ENCODE measurements at regions not wholly inside any gene's neighbourhood (a gene's known extent, or its start where the extent isn't known, plus 50 kb on each side); places are given as distances from the start of the nearest gene placed in this dataset.

DNA sequence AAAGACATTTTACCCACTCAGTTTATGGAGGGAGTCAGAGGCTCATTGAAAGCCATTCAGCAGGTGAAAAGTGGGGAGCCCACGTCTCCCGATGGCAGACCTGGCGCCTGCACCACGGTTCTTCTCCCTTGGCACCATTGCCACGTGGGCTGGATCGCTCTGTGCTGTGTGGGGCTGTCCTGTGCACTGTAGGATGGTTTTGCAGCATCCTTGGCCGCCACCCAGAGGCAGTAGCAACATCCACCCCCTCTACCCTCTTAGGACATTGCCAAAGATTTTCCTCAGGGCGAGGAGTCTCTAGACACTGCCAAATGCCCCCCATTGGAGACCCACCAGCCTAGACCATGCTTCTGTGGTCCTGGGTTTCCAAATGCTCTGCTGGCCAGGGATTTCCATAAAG is 60.2 kb downstream of the SYNE3 start:
- no peaks in the 10 kb centered on the region for H3K4me1 ChIP-seq
- DNase-seq (no peak), ATAC-seq (no peak)
- no peaks in the 10 kb centered on the region for H3K27me3 ChIP-seq
- H3K9me3 ChIP-seq, result no peaks in the 10 kb centered on the region
- intact Hi-C loops (cut with DNase I), result no loop called here
- TF ChIP-seq, protein P1, sequence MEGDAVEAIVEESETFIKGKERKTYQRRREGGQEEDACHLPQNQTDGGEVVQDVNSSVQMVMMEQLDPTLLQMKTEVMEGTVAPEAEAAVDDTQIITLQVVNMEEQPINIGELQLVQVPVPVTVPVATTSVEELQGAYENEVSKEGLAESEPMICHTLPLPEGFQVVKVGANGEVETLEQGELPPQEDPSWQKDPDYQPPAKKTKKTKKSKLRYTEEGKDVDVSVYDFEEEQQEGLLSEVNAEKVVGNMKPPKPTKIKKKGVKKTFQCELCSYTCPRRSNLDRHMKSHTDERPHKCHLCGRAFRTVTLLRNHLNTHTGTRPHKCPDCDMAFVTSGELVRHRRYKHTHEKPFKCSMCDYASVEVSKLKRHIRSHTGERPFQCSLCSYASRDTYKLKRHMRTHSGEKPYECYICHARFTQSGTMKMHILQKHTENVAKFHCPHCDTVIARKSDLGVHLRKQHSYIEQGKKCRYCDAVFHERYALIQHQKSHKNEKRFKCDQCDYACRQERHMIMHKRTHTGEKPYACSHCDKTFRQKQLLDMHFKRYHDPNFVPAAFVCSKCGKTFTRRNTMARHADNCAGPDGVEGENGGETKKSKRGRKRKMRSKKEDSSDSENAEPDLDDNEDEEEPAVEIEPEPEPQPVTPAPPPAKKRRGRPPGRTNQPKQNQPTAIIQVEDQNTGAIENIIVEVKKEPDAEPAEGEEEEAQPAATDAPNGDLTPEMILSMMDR (IDR thresholded peaks at IDR 0.05), result no peak
- no peak overlapping the region for H3K27ac ChIP-seq
- H3K36me3 ChIP-seq, result peaks cover 0 to 66% of the 10 kb centered on the region in 2 donors
- H3K4me3 ChIP-seq, result no peak overlapping the region

DNA sequence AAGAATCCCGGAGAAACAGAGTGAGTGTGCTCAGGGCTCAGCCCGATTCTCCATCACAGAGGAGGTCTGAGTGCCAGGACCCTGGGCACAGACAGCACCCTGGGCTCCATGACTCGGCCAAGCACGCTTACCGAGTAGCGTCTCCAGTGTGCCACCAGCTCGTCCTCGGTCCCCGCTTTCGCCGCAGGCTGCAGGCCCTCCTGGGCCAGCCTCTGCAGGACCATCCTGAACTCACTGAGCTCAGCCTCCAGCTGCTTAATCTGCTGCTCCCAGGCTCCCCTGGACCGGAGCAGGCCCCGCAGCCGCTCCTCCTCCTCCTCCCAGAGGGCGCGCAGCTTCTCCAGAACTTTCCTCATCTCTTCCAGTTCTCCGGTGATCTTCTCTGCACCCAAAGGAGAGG is 61.2 kb downstream of the SYNE3 start:
- Histone ChIP-seq H3K4me3 (no peak overlapping the region), H3K36me3 (peaks cover 0 to 67% of the 10 kb centered on the region in 2 donors), H3K27me3 (no peaks in the 10 kb centered on the region), H3K27ac (no peak overlapping the region), H3K9me3 (no peaks in the 10 kb centered on the region), H3K4me1 (no peaks in the 10 kb centered on the region)
- DNase-seq, result no peak
- intact Hi-C loops (cut with DNase I), result no loop called here
- TF ChIP-seq, protein P1 (IDR thresholded peaks at IDR 0.05), result no peak
- ATAC-seq, result no peak

DNA sequence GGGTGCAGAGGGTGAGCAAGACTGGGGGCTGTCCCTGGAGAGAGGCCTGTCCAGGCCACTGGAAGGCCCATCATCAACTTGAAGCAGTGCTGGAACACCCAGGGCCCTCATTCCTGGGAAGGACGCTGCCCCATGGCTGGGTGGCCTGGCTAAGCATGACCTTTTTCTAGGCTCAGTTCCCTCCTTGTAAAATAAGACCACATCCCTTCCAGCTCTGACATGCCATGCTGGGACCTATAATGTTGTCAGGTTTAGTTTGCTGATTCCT is 62.8 kb downstream of the SYNE3 start:
- H3K4me3 ChIP-seq, result no peak overlapping the region
- DNase-seq, result no peak
- no peaks in the 10 kb centered on the region for H3K27me3 ChIP-seq
- H3K36me3 ChIP-seq, result peaks cover 0 to 78% of the 10 kb centered on the region in 2 donors
- TF ChIP-seq, protein P1 (IDR thresholded peaks at IDR 0.05), result no peak
- ATAC-seq, result no peak
- intact Hi-C loops (cut with DNase I), result no loop called here
- H3K9me3 ChIP-seq, result no peaks in the 10 kb centered on the region
- no peaks in the 10 kb centered on the region for H3K4me1 ChIP-seq
- no peak overlapping the region for H3K27ac ChIP-seq

DNA sequence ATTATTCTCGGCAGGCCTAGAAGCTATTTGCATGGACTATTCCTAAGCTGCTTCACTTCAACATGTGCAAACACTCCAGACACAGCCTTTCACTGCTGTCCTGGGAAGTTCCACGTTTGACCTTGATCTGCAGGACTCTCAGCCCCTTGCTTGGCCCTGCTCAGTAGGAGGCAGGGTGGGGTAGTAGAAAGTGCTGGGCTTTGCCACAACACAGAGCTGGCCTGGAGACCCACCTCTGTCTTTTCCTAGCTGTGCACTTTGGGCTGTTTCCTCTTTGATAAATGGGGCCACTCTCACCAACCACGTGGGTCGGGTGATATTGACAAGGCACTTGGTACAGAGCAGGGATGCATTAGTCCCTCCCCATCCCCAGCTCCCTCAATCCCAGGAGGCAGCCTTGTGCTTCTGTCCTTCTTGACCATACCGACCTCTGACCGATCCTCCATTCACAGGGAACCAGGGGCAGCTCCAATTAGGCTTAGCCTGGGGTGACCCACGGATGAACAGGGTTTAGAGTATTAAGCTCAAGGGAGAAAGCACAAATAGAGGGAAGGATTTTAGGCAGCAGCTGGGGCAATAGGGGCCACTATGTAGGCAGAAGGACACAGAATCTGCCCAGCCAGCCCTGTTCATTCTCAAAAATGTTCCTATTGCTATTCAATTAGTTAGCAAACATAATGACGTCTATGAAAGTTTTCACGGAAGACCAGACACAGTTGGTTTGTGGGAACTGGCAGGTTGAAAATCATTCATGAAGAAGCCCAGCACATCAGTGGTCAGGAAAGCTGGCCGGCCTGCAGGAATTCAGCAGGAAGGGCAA is 63.3 kb downstream of the SYNE3 start:
- Histone ChIP-seq H3K4me1 (no peaks in the 10 kb centered on the region), H3K36me3 (peaks cover 0 to 83% of the 10 kb centered on the region in 2 donors), H3K27ac (no peak overlapping the region), H3K9me3 (no peaks in the 10 kb centered on the region), H3K4me3 (no peak overlapping the region), H3K27me3 (no peaks in the 10 kb centered on the region)
- ATAC-seq (peak; percentile 70), DNase-seq (no peak)
- intact Hi-C loops (cut with DNase I), result no loop called here
- TF ChIP-seq, protein P1 (IDR thresholded peaks at IDR 0.05), result no peak

DNA sequence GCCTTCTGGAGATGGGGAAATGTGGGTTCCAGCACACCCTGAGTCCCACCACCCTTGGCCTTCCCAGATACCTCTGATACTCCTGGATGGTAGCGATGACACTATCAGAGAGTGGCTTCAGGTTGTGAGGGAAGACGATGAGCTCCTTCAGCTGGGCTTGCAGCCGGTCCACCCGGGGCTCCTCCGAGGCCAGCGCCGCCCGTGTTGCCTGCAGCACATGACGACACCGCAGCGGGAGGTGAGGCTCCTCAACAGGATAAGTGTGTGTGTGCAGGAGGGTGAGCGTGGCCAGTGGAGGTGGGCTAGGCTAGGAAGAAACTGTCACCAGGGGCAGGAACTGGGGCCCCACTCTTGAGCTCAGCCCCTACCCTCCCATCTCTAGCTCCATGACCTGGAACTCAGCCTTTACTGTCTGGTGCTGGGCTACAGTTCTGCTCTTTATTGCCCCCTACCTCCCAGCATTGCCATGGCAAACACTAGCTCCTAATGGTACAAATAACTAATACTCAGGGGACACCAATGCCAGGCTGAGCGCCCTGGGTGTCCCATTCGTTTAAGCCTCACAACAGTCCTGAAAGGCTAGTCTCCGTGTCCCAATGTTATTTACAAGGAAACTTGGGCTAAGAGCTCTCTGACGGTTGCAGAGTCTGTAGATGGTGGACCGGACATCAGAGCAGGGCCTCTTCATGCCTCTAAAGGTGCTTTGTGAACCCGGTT is 64.1 kb downstream of the SYNE3 start:
- H3K27me3 ChIP-seq, result no peaks in the 10 kb centered on the region
- TF ChIP-seq, protein P1 (IDR thresholded peaks at IDR 0.05), result peak in 1 of 2 donors; percentile 10
- H3K27ac ChIP-seq, result no peak overlapping the region
- no peaks in the 10 kb centered on the region for H3K4me1 ChIP-seq
- no peaks in the 10 kb centered on the region for H3K9me3 ChIP-seq
- DNase-seq (no peak), ATAC-seq (peak; percentile 55)
- intact Hi-C loops (cut with DNase I), result no loop called here
- no peak overlapping the region for H3K4me3 ChIP-seq
- peaks cover 0 to 91% of the 10 kb centered on the region in 2 donors for H3K36me3 ChIP-seq
